ENCODE measurements at regions not wholly inside any gene's neighbourhood (a gene's known extent, or its start where the extent isn't known, plus 50 kb on each side); places are given as distances from the start of the nearest gene placed in this dataset.
"Not testable (repeated sequence)": the region's sequence is repeated elsewhere in the genome, so short reads cannot be mapped to it uniquely, and the experiment has no call there.

DNA sequence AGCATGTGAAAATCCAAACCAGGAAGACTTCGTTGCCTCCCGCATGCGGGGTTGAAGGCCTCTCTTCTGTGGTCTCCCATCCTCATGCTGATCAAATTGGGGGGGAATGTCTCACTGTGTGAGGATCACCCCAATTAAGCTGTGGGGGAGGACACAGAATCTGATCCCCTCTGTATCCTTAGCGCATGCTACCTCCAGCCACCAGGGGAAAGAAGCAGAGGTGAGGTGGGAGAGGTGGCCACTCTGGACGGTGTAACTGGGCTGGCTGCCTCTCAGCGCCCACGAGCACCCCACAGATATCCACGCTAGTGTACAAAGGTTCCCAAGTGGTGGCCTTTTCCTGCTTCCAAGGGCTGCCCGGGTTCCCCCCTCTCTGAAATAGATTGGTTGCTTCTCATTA, 177.6 kb upstream of the PLGLB1 start:
- DNase-seq = not testable (repeated sequence)

DNA sequence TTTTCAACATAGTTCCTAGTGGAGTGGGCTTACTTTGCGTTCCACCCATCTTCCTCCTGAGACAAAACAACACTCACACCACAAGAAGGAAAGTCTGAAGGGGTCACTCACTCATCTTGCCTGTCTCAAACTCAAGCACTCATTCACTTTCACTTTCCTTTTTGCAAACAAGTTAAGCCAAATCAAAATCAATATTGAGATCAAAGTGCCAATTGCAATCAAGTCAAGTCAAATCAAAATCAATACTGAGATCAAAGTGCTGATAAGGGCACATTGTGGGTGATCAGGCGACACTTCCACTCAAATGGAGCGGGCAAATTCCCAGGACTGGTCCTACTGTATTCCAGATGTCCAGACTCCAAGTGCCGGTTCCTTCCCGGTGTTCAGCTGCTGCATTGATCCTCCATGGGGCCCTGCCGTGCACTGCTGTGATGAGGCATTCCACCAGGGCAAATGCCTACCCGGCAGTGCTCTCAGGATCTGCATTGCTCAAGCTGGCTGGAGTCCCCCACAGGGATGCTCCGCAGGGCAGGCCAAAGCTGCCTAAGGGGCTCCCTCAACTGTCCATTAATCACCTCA, 183.0 kb upstream of the PLGLB1 start:
- DNase-seq = not testable (repeated sequence)

DNA sequence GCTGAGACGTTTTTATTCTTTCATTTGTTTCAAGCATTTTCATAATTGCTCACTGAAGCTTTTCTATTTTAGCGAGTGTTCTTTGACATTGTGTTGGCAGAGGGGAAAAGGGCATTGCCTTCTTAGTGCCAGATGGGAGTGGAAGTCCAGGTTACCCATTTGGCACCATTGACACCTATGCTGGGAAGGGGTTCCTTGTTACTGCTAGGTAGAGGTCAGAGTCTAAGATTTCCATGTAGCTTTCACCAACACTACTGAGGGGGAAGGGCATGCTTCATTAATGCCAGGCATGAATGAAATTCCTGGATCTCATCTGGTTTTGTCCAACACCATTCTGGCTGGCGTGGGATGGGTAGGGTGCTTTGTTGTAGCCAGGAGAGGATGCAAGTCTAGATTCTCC, 191.3 kb upstream of the PLGLB1 start:
- DNase-seq = not testable (repeated sequence)

DNA sequence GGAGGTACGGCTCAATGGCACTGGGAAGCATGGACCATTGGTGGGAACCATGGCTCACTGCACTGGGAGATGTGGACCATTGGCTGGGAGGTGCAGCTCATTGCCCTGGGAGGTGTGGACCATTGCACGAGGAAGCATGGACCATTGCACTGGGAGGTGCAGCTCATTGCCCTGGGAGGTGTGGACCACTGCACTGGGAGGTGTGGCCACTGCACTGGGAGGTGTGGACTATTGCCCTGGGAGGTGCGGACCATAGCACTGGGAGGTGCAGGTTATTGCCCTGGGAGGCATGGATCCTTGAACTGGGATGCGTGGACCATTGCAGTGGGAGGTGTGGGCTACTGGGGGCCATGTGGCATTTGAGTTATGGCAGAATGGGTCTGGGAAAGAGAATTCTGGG, 195.4 kb upstream of the PLGLB1 start:
- not testable (repeated sequence) for DNase-seq

DNA sequence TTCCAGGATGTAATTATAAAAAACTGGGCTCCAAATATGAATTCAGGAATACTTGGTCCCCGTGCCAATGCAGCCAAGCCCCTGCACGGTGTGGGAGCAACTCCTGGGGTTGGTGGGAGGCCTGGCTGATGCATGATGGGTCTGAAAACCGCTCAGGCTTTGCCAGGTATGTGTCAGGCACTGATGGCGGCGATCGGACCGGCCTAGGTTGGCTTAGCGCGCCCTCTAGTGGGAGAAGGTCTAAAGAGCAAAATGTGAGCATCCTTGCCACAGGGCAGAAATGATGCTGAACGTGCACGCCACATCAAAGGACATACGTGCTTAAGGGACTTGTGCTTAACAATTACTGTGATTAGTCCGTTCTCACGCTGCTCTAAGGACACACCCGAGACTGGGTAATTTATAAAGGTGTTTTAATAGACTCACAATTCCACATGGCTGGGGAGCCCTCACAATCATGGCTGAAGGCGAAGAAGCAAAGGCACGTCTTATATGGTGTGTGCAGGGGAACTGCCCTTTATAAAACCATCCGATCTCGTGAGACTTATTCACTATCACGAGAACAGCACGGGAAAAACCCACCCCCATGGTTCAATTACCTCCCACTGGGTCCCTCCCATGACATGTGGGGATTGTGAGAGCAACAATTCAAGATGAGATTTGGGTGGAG, 196.2 kb upstream of the PLGLB1 start:
- not testable (repeated sequence) for DNase-seq

DNA sequence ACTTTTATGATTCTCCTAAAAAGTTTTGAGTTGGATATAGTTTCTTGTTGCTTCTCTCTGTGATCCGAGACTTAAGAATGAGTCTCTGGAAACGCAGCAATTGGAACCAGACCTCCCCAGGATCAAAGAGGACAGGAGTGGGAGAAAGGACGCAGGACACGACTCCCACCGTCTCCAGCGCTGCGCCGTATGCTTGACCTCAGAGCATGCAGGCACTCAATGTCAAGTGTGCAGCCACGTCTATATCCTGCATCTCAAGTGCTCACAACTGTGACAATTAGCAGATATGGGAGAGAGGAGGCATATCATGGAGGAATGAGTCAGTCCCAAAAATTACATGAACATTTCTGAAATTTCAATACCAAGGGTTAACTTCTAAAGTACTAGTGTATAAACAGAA, 199.0 kb upstream of the PLGLB1 start:
- not testable (repeated sequence) for DNase-seq

DNA sequence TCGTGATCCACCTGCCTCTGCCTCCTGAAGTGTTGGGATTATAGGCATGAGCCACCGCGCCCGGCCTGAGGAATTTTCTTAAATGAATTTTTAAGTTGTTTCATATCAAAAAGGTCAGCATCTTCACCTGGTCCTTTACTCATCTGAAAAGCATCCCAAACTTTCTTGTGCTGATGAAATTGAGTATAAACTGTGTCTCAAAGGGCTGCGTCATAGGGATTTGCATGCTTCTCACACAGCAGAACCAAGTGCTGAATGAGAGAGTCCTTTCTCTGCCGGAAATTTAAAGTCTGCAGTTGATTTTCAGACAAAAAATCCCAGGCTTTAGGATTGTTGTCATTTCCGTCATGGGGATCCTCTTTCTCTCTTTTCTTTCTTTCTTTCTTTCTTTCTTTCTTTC, 200.5 kb upstream of the PLGLB1 start:
- DNase-seq = not testable (repeated sequence)

DNA sequence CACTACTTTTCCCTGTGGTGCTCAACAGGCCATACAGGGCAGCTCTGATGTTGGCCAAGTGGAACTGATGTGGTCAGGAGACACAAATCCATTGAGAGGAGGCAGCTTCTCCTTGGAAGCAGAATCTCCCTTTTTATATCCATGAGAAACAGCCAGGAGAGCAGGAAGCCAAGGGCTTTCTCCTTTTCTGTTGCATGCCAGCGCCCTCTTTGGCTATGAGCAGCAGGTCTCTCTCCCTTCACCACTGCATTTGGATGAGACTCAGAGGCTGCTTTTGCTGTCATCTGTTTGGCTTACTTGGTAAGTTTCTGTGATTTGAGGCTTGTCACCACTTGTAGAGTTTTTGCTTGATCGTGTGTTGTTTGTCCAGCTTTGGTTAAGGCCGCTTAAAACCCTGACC, 202.2 kb upstream of the PLGLB1 start:
- not testable (repeated sequence) for DNase-seq

DNA sequence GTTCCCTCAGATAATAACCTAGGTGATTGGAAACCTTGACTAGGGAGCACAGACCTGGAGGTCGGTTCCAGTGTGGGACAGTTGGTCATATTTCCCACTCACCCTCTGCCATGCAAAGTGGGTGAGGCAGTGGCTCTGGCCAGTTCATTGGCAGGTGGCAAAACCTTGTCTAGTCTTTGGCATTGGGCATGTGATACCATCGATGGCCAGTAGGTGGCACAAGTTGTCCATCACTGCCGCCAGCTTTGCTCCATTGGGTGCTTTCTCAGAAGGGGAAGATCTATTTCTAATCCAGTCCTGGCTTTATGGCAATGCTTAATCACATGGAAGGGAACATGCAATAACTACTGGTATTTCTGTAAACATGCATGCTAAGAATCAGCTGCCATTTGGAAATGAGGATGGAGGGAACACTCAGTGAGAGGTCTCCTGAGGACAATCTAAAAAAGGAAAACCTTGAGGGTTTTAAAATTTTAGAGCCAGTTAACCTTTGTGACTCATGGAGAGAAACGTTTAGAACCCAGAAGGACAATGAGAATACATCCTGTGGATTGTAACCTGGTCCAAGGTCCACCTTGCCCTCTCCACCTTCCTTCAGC, 207.5 kb upstream of the PLGLB1 start:
- peak; percentile 2 to 54 for DNase-seq

DNA sequence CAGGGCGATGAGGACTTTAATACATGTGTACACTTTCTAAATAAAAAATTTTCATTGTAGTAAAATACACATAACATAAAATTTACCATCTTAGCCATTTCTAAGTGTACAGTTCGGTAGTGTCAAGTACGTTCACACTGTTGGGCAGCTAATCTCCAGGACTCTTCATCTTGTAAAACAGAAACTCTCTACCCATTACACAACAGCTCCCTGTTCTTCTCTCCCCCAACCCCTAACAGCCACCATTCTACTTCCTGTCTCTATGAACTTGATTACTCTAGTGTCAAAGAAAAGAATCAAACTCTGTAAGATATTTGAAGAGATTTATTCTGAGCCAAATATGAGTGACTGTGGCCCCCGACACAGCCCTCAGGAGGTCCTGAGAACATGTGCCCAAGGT, 208.3 kb upstream of the PLGLB1 start:
- DNase-seq = not testable (repeated sequence)

DNA sequence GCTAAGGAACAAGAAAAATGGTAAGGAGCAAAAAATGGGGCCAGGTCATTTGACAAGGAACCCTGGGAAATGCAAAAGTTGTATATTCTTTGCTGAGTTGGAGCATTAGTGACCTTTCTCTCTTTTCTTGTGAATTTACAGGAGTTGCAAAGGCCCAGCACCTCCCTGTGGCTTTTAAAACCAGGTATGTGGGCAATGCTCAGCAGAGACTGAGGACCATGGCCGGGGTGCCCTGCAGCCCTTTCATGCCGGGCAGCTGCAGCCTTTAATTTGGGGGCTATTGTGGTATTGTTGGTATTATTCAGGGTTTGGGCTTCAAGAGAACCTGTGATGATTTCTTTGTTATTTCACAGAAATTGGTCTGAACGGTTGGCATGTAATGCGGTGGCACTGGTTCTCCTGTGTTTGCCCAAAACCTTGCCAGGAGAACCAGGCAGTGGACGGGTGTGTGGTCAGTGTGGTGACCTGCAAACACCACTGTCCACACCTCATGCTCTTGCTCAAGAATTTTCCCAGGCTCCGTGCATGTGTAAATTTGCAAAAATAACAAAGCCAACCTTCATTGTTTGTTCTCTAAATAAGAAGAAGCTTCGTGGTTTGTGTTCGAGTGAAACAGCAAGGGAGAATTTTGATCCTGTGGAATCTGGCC, 213.8 kb upstream of the PLGLB1 start:
- not testable (repeated sequence) for DNase-seq

DNA sequence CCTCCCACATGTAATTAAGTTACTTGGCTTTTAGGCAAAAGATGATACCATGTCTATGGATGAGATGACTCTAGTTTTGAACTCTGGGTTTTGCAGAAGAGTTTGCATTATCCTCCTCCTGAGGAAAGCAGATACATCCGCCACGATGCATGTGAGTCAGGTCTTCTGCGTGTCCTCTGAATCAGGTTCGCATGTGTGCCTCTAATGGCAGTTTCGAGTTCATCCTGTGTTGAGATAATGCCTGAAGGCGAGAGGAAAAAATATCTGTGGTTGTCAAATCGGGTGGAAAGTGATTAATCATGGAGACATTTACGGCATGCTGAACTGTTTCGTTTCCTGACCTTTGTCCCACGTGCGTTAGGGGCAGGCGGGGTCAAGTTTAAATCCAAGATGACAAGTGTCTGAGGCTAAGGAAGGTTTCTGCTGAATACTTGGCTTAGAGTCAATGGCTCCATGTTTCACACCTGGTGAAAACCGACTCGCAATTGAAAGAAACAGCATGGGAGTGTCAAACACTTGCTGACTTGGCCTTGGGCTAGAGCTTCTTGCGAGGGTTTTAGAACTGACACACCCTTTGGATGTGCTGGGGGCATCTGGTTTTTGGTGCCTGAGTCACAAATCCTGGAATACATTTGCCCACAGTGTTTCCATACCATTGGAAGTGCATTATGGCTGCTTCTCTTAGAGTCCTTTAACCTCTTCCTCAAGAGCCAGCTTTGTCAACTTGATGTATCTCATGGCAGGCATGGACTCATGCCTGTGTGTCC, 216.1 kb upstream of the PLGLB1 start:
- not testable (repeated sequence) for DNase-seq

DNA sequence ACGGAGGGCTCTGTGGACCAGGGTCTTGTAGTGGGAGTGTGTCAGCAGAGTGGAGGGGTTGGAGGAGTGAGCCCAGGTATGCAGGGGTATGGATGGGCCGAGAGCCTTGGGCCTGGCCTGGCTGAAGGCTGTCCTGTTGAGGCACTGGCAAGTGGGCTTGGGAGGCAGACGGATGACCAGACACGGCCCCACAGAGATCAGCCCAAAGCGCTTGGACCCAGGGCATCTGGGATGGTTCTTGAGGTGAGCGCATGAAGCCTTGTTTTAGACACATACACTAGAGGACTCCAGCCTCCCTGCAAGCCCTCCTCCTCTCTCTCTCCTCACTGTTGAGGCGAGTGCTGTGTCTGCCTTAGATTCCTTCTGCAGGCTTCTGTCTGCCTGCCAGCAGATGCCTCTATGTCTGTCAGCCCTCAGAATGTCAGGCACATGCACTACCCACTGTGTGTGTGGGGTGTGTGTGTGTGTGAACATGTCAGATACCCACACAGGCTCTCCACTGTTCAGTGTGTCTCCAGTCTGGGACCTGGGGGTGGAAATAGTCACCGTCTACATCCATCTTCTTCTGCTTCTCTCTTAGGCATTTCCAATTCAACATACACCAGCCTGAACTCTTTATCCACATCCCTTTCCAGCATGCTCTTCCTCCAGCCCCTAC, 218.0 kb upstream of the PLGLB1 start:
- DNase-seq = not testable (repeated sequence)

DNA sequence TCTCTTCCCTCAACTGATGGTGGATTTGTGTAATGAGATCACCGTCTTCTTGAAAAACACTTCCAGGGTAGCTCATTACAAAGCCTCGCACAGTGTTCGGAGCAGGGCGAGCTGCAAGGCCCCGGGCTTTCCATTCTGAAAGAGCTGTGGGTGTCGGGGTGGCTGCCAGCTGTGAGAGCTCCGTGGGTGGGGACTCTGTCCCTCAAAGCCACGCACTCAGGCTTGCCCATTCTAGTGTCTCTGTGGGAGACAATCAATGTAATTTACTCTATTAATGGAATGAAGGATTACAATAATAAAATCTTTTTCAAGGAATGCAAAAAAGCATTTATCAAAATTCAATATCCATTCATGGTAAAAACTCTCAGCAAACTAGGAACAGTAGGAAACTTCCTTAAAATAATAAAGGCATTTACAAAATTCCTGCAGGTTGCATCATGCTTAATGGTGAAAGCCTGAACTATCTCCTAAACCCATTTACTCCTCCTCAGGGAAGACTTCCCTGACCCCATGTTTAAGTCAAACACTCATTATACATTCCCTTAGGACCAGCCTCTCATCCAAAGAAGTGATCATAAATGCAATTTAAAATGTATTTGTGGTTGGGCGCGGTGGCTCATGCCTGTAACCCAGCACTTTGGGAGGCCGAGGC, 224.5 kb upstream of the PLGLB1 start:
- DNase-seq = peak; percentile 53 to 75

DNA sequence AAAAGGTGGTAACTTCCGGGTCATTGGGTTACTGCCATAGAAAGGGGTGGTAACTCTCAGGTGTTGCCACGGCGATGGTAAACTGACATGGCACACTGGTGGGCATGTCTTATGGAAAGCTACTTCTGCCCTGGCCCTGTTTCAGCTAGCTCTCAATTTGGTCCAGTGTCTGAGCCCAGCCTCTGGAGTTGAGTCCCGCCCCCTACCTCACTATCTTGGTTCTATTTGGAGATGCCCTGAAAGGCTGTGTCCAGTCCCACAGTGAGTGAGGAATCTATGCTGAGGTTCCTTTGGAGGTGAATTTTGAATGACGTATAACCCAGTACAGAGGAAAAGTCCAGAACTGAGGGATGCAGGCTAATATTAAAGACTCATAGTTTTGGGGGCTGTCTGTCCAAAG, 230.4 kb upstream of the PLGLB1 start:
- DNase-seq = not testable (repeated sequence)

DNA sequence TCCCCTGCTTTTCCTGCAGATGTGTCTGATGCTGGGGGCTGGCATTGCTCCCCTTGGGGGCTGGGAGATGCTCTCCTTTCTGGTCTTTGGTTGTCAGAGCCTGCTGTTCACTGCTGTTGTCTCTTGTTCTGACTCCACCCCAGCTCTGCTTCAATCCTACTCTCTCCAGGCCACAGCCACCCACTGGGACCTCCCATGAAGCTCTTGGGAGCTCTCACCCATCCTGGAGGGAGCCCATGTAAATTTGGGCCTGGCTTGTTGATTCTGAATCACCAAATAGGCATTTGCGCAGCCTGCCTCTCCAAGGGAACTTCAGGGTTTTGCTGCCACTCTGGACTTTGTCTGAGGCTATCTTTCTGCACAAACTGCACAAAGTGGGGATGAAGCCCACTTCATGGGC, 232.9 kb upstream of the PLGLB1 start:
- DNase-seq = not testable (repeated sequence)

DNA sequence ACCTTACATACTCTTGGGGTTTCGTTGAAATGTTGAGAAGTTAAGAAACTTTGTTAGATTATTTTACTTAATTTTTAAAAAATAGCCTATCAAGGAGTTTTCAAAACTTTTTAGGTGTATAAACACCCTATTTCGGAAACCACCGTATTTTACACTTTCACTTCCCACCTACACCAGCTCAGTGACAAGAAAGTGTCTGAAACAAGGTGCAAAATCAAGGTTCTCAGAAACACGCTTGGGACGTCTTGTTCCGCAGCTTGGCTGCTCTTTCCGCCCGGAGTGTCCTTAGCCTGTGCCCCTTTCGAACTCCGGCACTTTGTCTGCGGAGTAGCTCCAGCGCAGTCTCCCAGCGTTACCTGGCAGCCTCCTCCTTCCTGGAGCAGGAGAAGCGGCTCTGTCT, 233.8 kb upstream of the PLGLB1 start:
- not testable (repeated sequence) for DNase-seq

DNA sequence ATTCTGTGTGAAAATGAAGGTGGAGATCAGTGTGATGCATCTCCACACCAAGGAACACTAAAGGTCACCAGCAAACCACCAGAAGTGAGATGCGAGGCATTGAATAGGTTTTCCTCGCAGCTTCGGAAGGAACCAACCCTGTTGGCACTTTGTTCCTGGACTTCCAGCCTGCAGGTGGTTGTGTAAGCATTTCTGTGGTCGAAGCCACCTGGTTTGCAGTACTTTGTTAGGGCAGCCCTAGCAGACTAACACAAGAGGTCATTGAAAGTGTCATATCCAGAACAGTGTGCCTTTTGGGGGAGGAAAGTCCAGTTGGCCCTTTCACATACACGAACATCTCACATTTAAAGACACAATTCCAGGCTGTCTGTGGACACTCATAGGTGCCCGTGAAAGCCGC, 237.2 kb upstream of the PLGLB1 start:
- not testable (repeated sequence) for DNase-seq

DNA sequence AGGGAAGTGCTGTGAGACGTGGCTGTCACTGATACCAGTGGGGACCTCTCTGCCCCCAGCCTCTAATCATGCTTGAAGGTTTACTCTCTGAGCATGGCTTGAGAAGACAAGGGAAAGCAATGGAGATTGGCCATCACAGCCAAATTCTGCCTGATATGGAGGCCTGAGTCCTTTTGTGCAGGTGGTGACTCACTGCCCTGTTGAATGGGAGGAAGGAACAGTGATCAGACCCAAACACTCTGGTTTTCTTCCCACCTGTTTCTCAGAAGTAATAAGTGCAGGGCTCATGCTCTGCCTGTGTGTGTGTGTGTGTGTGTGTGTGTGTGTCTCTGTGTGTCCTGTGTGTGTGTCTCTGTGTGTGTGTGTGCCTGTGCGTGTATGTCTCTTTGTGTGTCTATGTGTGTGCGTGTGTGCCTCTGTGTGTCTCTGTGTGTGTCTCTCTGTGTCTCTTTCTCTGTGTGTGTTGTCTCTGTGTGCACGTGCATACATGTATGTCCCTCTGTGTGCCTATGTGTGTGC, 240.6 kb upstream of the PLGLB1 start:
- DNase-seq = not testable (repeated sequence)

DNA sequence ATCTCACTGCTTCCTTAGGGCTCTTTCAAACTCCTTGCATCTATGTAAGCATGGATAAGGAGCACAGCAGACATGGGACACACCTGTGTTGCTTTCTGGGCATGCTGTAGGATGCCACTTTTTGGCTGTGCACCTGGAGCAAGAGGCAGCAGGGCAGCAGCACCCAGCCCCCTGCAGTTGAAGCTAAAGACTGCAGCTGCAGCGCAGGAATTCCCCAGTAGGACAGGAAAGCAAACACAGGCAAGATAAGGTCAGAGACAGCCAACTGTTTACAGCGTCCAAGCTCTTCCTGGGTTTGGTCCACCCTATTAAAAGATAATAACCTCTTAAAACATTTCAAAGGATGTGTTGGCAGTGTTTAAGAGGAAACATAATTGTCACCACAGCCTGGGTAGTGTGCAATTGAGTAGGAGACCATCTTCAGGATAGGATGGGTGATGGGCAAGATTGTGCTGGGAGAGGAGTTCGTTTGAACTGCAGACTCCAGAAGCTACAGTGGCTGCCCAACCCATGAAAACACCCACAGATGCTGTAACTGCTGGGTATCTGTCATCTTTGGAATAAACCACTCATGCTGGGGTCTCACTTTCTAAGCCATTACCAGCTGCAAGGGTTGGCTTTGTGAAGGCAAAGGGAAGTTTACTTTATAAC, 242.3 kb upstream of the PLGLB1 start:
- not testable (repeated sequence) for DNase-seq

DNA sequence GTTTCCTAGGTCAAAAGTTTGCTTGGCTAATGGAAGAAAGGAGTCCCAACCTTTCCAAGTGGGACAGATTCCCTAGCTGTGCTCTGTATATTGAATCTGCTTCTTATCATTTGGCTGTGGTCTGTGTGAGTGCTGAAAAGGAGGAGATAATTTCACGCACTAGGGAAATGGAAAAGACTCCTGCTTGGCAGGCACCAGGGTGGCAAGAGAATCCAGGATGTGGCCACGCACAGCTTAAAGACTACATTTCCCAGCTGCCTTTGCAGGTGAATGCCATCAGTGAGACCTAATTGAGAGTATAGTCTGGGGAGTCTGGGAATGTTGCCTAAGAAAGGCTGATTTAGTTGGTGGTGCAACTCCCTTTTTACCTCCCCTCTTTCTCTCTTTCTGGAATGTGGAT, 253.5 kb upstream of the PLGLB1 start:
- DNase-seq = not testable (repeated sequence)
